DMS53 treated with DMSO at 0.1 percent for 48 hours (cell line): ENCODE measurements at regions not wholly inside any gene's neighbourhood (a gene's known extent, or its start where the extent isn't known, plus 50 kb on each side); places are given as distances from the start of the nearest gene placed in this dataset.
"Not testable (repeated sequence)": the region's sequence is repeated elsewhere in the genome, so short reads cannot be mapped to it uniquely, and the experiment has no call there.

Experiments used
- DNase-seq: peaks from one replicate; lab custom pipeline; 2025; ENCODE audit not compliant: unreplicated experiment; lab: John Stamatoyannopoulos, UW

DNA sequence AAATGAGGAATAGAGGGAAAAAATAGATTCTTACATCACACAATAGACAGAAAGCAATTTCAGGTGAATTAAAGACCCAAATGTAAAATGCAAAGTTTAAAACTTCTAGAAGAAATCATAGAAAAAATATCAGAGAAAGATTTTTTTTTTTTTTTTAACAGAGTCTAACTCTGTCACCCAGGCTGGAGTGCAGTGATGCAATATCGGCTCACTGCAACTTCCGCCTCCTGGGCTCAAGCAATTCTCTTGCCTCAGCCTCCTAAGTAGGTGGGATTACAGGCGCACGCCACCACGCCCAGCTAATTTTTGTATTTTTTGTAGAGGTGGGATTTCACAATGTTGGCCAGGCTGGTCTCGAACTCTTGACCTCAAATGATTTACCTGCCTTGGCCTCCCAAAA lies 141.8 kb downstream of the COPRS start:
- not testable (repeated sequence) for DNase-seq

GRCh38 chr17:31715446-31715845 lies 143.6 kb downstream of the COPRS start:
- DNase-seq = no peak

DNA sequence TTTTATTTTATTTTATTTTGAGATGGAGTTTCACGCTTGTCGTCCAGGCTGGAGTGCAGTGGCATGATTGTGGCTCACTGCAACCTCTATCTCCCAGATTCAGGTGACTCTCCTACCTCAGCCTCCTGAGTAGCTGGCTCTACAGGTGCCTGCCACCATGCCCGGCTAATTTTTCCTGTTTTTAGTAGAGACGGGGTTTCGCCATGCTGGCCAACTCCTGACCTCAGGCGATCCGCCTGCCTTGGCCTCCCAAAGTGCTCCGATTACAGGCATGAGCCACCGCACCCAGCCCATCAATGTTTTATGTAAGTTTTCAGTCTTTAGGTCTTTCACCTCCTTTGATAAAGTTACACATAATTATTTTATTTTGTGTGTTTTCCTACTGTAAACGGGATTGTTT lies 154.6 kb downstream of the COPRS start:
- DNase-seq = no peak

DNA sequence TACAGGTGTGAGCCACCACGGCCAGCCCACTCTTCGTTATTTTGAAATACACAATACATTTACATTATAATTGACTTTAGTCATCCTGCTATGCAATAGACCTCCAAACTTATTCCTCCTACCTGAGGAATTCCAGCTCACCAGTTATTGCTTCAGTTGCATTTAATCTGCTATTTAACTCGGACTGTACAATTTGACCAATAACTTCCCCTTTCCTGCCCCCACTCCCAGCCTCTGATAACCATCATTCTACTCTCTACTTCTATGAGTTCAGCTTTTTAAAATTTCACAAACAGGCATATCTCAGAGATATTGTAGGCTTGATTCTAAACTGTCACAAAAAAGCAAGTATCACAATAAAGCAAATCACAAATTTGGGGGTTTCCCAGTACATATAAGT lies 157.0 kb downstream of the COPRS start:
- no peak for DNase-seq

DNA sequence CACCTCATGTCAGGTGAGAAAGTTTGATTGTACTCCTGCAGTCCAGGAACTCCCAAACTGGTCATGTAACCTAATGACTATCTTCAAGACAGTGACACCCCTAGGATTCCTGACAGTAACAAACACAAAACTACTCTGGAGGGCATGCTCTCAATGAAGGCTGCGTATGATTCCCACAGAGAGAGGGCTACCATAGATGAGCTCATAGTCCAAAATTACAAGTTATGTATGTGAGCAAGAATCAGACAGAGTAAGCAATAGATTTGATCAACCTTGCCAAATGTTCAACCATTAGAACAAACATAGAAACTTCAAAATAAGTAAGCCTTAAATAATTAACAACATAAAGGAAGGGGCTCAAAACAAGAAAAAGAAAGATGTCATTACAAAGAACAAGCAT lies 158.1 kb downstream of the COPRS start:
- no peak for DNase-seq

DNA sequence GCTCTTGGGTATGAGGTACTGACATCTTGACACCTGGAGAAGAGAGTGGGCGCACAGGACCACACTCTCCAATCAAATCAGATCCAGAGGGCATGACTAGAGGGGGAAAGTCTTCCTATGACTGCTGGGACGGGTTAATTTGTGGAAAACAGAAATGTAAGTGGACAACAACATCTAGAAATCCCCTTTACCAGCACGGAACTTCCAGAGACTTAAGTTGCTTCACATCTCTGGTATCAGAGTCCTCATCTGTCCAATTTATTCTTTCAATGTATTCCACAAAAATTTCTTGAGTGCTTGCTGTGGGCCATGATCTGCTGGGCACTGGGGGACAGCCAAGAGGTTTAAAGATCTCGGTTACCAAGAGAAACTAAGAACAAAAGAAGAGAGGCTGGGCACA lies 159.2 kb downstream of the COPRS start:
- no peak for DNase-seq

DNA sequence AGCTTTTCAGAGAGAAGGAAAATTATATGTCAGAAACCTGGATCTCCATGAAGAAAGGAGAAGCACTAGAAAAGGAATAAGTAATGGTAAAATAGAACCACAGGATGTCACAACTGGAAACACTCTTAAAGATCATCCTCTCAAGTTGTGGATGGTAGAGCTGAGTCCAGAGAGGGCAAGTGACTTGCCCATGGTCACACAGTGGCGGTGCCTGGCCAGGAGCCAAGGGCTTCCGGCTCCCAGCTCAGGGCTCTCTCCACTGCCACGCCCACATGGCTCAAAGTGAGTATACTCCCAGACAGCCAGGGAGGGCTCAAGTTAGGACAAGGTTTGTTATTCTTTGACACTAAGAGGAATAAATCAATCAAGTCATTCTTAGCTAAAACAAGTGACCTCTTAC lies 159.8 kb downstream of the COPRS start:
- DNase-seq = no peak

DNA sequence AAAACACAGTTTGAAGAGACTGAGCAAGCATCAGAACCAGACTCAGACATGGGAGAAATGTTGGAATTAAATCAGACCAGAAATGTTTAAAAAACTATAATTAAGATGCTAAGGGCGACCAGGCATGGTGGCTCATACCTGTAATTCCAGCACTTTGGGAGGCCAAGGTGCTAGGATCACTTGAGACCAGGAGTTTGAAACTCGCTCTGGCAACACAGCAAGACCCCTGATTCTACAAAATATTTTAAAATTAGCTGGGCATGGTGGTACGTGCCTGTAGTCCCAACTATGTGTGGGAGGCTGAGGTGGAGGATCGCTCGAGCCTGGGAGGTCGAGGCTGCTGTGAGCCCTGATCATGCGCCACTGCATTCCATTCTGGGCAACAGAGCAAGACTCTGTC lies 160.3 kb downstream of the COPRS start:
- DNase-seq = no peak

DNA sequence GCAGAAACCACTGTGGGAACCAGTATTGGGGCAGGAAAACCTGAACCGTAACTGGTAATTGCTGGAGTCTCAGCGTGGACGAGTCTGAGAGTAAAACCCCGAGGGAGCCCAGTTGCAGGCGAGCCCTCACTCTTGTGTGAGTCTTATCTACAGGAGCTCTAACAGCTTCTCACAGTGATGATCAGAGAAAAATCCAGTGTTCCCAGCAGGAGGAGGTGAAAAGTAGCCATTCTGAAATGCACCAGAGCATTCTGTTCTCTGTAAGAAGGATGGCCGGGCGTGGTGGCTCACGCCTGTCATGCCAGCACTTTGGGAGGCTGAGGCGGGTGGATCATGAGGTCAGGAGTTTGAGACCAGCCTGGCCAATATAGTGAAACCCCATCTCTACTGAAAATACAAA lies 161.2 kb downstream of the COPRS start:
- DNase-seq = no peak

GRCh38 chr17:31696703-31697325 lies 162.2 kb downstream of the COPRS start:
- no peak for DNase-seq

- no peak for DNase-seq
Measured at GRCh38 chr17:31696184-31696602, 162.9 kb downstream of the COPRS start.

DNA sequence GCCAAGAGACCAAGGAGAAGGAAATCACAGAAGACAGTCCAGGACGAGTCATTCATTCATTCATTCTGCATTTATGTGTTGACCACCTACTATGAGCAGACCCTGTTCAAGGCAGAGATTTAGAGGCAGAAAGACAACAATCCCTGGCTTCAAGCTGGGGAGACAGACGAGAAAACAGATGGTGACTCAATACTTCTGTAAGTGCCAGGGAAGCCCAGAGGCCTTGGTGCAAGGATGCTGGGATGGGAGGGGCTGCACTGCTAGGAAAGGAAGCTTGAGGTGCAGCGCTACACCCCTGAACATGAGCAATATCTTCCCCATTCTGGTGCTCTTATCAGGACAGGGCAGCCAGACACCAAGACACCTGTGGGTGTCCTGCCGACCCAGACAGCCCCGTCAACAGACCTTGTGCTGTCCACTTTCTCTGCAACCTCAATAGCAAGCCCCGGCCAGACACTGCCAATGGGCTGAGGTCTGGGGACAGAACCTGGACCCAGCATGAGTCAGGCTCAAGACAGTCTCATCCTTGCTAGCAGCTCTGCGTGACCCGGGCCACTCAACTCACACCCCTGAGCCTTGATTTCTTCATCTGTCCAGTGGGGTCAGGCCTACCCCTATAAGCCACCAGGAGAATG lies 163.5 kb downstream of the COPRS start:
- no peak for DNase-seq

- no peak for DNase-seq
Measured at GRCh38 chr17:31693433-31694220, 165.4 kb downstream of the COPRS start.

DNA sequence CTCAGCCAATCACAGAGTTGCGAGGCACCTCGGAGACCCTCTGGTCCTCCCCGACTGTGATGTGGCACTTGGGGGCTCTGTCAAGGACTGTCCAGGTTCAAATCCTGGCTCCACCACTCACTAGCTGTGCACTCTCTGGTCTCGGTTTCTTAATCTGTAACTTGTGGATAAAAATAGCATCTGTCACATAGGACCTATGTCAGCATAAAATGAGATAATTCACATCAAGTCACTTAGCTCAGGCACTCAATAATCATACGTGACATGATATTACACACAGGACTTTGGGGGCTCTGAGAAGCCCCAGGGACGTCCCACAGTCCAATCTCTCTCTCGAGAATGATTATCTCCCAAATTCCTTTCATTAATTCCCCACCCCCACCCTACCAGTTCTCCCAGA lies 166.4 kb downstream of the COPRS start:
- DNase-seq = no peak

GRCh38 chr17:31692027-31692426 lies 167.0 kb downstream of the COPRS start:
- DNase-seq = no peak

DNA sequence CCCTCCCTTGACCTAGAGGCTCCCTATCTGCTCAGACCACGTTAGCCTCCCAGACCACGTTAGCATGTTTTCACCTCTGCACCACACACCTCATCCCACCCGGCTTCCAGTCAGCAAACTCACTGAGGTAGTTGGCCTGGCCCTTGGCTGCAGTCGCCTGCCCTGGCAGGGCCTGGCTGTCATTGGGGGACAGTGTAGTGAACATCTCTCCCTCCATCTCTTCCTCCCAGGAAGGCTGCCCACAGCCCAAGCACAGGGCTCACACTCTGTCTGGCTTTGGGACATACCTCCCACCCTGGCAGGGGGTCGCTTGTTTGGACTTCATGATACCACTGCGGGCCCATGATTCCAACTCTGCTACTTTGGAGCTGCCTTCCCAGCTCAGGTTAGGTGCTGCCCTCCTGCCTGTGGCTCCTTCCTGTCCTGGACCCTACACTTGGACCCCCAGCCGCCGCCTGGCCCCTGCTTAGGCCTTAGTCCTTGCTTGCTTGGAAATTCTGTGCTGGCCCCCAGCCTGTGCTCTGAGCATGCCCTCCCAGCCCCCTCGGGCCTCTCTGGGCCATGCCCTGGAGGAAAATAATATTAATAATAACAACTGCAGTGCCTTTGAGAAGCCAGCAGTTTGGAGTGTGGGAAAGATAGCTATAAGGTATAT lies 167.7 kb downstream of the COPRS start:
- no peak for DNase-seq

DNA sequence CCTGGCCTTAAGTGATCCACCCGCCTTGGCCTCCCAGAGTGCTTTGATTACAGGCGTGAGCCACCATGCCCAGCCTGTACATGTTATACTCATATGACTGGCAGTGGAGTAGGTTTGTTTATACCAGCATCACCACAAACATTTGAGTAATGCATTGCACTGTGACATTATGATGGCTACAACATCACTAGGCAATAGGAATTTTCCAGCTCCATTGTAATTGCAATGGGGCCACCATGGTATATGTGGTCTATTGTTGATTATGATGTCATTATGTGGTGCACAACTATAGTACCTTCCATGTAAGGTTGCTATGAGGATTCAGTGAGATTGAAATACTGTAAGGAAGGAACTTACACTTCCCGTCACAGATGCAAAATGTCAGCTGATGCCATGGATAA lies 168.9 kb downstream of the COPRS start:
- DNase-seq = no peak

- DNase-seq = no peak
Measured at GRCh38 chr17:31688701-31689100, 170.3 kb downstream of the COPRS start.

- no peak for DNase-seq
Measured at GRCh38 chr17:31687505-31688126, 171.4 kb downstream of the COPRS start.

GRCh38 chr17:31686495-31686894 lies 172.5 kb downstream of the COPRS start:
- no peak for DNase-seq

GRCh38 chr17:31684901-31685300 lies 174.1 kb downstream of the COPRS start:
- no peak for DNase-seq
